MM.1S (cell line): ENCODE measurements at regions not wholly inside any gene's neighbourhood (a gene's known extent, or its start where the extent isn't known, plus 50 kb on each side); places are given as distances from the start of the nearest gene placed in this dataset.

Experiments
- DNase-seq: peaks from one replicate; pipeline ENCODE4 v3.0.0-alpha.2; 2015
- H2AFZ ChIP-seq: fragments of 300-600 bp; sonication (generic); 2 replicates; pipeline ENCODE4 v1.6.0; 2016; ENCODE audit warnings: antibody characterized with exemption, low read length
- H3F3A ChIP-seq: fragments of 300-600 bp; sonication (generic); 2 replicates; pipeline ENCODE4 v1.6.1; 2016; ENCODE audit warnings: mild to moderate bottlenecking, antibody characterized with exemption, low read length, moderate library complexity, mixed read lengths; ENCODE audit not compliant: insufficient read depth
- H3K27ac ChIP-seq: fragments of 300-600 bp; sonication (generic); 2 replicates; pipeline ENCODE4 v1.5.1; 2016; ENCODE audit warnings: mild to moderate bottlenecking, low read length
- H3K27me3 ChIP-seq: fragments of 300-600 bp; sonication (generic); replicated peaks from 2 replicates; pipeline ENCODE4 v1.6.0; 2016; ENCODE audit warnings: low read length; ENCODE audit not compliant: insufficient read depth
- H3K36me3 ChIP-seq: fragments of 300-600 bp; sonication (generic); replicated peaks from 2 replicates; pipeline ENCODE4 v1.6.1; 2016; ENCODE audit warnings: mild to moderate bottlenecking, low read length, mixed read lengths; ENCODE audit not compliant: insufficient read depth
- H3K4me1 ChIP-seq: fragments of 300-600 bp; sonication (generic); 2 replicates; pipeline ENCODE4 v1.6.1; 2016; ENCODE audit warnings: low read length, mixed read lengths
- H3K4me2 ChIP-seq: fragments of 300-600 bp; sonication (generic); 2 replicates; pipeline ENCODE4 v1.6.0; 2016; ENCODE audit warnings: low read depth, low read length
- H3K4me3 ChIP-seq: fragments of 300-600 bp; sonication (generic); 2 replicates; pipeline ENCODE4 v1.5.1; 2016; ENCODE audit warnings: low read length, mixed read lengths
- H3K79me2 ChIP-seq: fragments of 300-600 bp; sonication (generic); 2 replicates; pipeline ENCODE4 v1.6.1; 2016; ENCODE audit warnings: mixed run types, low read length, mixed read lengths
- H3K9ac ChIP-seq: fragments of 300-600 bp; sonication (generic); 2 replicates; pipeline ENCODE4 v1.6.1; 2016; ENCODE audit warnings: low read length, mixed read lengths
- H3K9me2 ChIP-seq: fragments of 300-600 bp; sonication (generic); replicated peaks from 2 replicates; pipeline ENCODE4 v1.6.1; 2016; ENCODE audit warnings: mild to moderate bottlenecking, low read length, mixed read lengths; ENCODE audit not compliant: insufficient read depth
- H3K9me3 ChIP-seq: fragments of 300-600 bp; sonication (generic); replicated peaks from 2 replicates; pipeline ENCODE4 v1.6.1; 2016; ENCODE audit warnings: mild to moderate bottlenecking, low read length, mixed read lengths; ENCODE audit not compliant: insufficient read depth
- H4K20me1 ChIP-seq: fragments of 300-600 bp; sonication (generic); 2 replicates; pipeline ENCODE4 v1.6.1; 2016; ENCODE audit warnings: mild to moderate bottlenecking, low read length, moderate library complexity, mixed read lengths; ENCODE audit not compliant: insufficient read depth
- EZH2 ChIP-seq: fragments of 300-600 bp; sonication (generic); optimal IDR thresholded peaks from 2 replicates; pipeline ENCODE3; 2017; ENCODE audit warnings: low read depth, mild to moderate bottlenecking, antibody characterized with exemption, low read length, mixed read lengths
- EZH2phosphoT487 ChIP-seq: fragments of 300-600 bp; sonication (generic); IDR thresholded peaks from 2 replicates; pipeline ENCODE4 v1.6.1; 2018; ENCODE audit warnings: antibody characterized with exemption, low read length
- TF ChIP-seq, protein P1 (sequence below): fragments of 300-600 bp; sonication (generic); IDR thresholded peaks from 2 replicates; pipeline ENCODE4 v1.5.1; 2016; ENCODE audit warnings: antibody characterized with exemption, low read length, mixed read lengths

DNA sequence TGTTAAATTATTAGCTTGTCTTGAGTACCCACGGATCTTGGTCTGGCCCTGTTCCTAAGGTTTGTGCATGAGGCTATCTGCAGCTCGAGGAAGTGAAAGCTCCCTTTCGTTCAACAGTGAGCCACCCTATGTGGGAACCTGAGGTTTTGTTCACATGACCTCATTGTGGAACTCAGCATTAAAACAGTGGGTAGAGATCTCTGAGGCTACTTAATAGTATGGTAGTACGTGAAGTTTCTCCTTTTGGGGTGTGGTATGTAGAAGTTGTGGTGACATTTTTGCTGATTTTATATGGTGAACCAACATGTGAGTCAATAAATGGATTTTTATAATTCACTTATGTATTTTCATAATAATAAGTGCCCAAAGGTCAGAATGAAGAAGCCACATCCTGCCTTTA lies 252.7 kb upstream of the FERD3L start:
- no peaks in the 10 kb centered on the region for H3K9me2 ChIP-seq
- TF ChIP-seq EZH2 (no peak), EZH2phosphoT487 (no peak)
- TF ChIP-seq, protein P1, sequence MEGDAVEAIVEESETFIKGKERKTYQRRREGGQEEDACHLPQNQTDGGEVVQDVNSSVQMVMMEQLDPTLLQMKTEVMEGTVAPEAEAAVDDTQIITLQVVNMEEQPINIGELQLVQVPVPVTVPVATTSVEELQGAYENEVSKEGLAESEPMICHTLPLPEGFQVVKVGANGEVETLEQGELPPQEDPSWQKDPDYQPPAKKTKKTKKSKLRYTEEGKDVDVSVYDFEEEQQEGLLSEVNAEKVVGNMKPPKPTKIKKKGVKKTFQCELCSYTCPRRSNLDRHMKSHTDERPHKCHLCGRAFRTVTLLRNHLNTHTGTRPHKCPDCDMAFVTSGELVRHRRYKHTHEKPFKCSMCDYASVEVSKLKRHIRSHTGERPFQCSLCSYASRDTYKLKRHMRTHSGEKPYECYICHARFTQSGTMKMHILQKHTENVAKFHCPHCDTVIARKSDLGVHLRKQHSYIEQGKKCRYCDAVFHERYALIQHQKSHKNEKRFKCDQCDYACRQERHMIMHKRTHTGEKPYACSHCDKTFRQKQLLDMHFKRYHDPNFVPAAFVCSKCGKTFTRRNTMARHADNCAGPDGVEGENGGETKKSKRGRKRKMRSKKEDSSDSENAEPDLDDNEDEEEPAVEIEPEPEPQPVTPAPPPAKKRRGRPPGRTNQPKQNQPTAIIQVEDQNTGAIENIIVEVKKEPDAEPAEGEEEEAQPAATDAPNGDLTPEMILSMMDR, result no peak
- no peaks in the 10 kb centered on the region for H3K79me2 ChIP-seq
- no peak overlapping the region for H3K4me3 ChIP-seq
- no peaks in the 10 kb centered on the region for H3K27me3 ChIP-seq
- H3K27ac ChIP-seq, result no peak overlapping the region
- H3K4me1 ChIP-seq, result no peaks in the 10 kb centered on the region
- no peaks in the 10 kb centered on the region for H3K36me3 ChIP-seq
- no peak overlapping the region for H2AFZ ChIP-seq
- no peaks in the 10 kb centered on the region for H4K20me1 ChIP-seq
- no peaks in the 10 kb centered on the region for H3K9me3 ChIP-seq
- no peak overlapping the region for H3K9ac ChIP-seq
- DNase-seq, result peak; percentile 16
- no peaks in the 10 kb centered on the region for H3F3A ChIP-seq
- no peak overlapping the region for H3K4me2 ChIP-seq

- DNase-seq, result no peak
Observed at GRCh38 chr7:19392246-19392645, 247.0 kb upstream of the FERD3L start.

DNA sequence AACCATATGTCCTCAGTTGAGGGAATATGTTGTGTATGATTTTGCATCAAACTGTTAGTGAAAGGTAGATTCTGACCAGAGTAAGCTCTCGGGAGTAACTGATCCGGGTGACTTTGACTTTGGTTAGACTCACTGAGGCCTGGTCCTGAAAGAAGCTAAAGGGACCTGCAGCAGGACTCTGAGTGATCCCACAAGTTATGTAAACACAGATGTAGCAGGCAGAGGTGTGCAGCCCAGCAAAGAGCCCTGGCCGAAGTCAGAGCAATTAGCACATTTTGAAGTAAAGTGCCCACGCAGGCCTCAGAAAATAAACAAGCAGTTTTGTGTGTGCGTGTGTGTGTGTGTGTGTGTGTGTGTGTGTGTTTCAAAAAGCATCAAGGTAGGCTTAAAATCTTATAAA lies 245.6 kb upstream of the FERD3L start:
- H3K9me2 ChIP-seq, result no peaks in the 10 kb centered on the region
- no peak overlapping the region for H3K9ac ChIP-seq
- no peaks in the 10 kb centered on the region for H4K20me1 ChIP-seq
- no peaks in the 10 kb centered on the region for H3K79me2 ChIP-seq
- no peak overlapping the region for H3K4me3 ChIP-seq
- H3K27me3 ChIP-seq, result no peaks in the 10 kb centered on the region
- H3F3A ChIP-seq, result no peaks in the 10 kb centered on the region
- no peak overlapping the region for H2AFZ ChIP-seq
- DNase-seq, result no peak
- no peak overlapping the region for H3K4me2 ChIP-seq
- no peaks in the 10 kb centered on the region for H3K4me1 ChIP-seq
- H3K36me3 ChIP-seq, result no peaks in the 10 kb centered on the region
- no peak for TF ChIP-seq EZH2
- no peak for TF ChIP-seq EZH2phosphoT487
- TF ChIP-seq, protein P1, result no peak
- no peaks in the 10 kb centered on the region for H3K9me3 ChIP-seq
- no peak overlapping the region for H3K27ac ChIP-seq

More at GRCh38 chr7:19392246-19392645, 247.0 kb upstream of the FERD3L start:
- no peak overlapping the region for H3K4me3 ChIP-seq
- H3K27ac ChIP-seq, result no peak overlapping the region
- no peaks in the 10 kb centered on the region for H3K9me3 ChIP-seq
- H3K79me2 ChIP-seq, result no peaks in the 10 kb centered on the region
- no peak overlapping the region for H3K4me2 ChIP-seq
- no peaks in the 10 kb centered on the region for H4K20me1 ChIP-seq
- TF ChIP-seq EZH2phosphoT487 (no peak), EZH2 (no peak)
- TF ChIP-seq, protein P1, result no peak
- no peaks in the 10 kb centered on the region for H3K27me3 ChIP-seq
- no peaks in the 10 kb centered on the region for H3K36me3 ChIP-seq
- H3K9me2 ChIP-seq, result no peaks in the 10 kb centered on the region
- H3F3A ChIP-seq, result no peaks in the 10 kb centered on the region
- H3K4me1 ChIP-seq, result no peaks in the 10 kb centered on the region
- H3K9ac ChIP-seq, result no peak overlapping the region
- no peak overlapping the region for H2AFZ ChIP-seq
